Mucosa of rectum (tissue), 2 donors: ENCODE measurements at regions not wholly inside any gene's neighbourhood (a gene's known extent, or its start where the extent isn't known, plus 50 kb on each side); places are given as distances from the start of the nearest gene placed in this dataset.

Experiments
- H3K27ac ChIP-seq, 2 donors: one replicate each; pipeline ENCODE4 v1.7.0; 2013; ENCODE audit warnings: inconsistent platforms in 2 of 2, low read depth in 2 of 2, low read length in 2 of 2
- H3K27me3 ChIP-seq, 2 donors: one replicate each; pipeline ENCODE4 v1.7.0; 2013; ENCODE audit warnings: low read length in 2 of 2; ENCODE audit not compliant: control insufficient read depth in 2 of 2, insufficient read depth in 2 of 2
- H3K36me3 ChIP-seq, 2 donors: one replicate each; pipeline ENCODE4 v1.7.0; 2013; ENCODE audit warnings: low read length in 2 of 2; ENCODE audit not compliant: control insufficient read depth in 2 of 2, insufficient read depth in 2 of 2
- H3K4me1 ChIP-seq, 2 donors: one replicate each; pipeline ENCODE4 v1.7.0; 2013; ENCODE audit warnings: low read length in 2 of 2, mild to moderate bottlenecking in 1 of 2; ENCODE audit not compliant: control insufficient read depth in 2 of 2, insufficient read depth in 2 of 2
- H3K4me3 ChIP-seq, 2 donors: one replicate each; pipeline ENCODE4 v1.7.0; 2013; ENCODE audit warnings: low read length in 2 of 2
- H3K9ac ChIP-seq, 2 donors: one replicate each; pipeline ENCODE4 v1.7.0; 2013; ENCODE audit warnings: low read length in 2 of 2, low read depth in 1 of 2, mild to moderate bottlenecking in 1 of 2
- H3K9me3 ChIP-seq, 2 donors: one replicate each; pipeline ENCODE4 v1.7.0; 2013; ENCODE audit warnings: low read length in 2 of 2; ENCODE audit not compliant: control insufficient read depth in 2 of 2
- donor health status: healthy.
- donor health status: Normal muscosa, but diverticular disease.

- Histone ChIP-seq H3K9me3 (no peaks in the 10 kb centered on the region), H3K4me1 (no peaks in the 10 kb centered on the region), H3K27me3 (no peaks in the 10 kb centered on the region), H3K9ac (no peak overlapping the region), H3K4me3 (no peak overlapping the region), H3K36me3 (no peaks in the 10 kb centered on the region), H3K27ac (no peak overlapping the region)
Observed at GRCh38 chr4:32133141-32133540, 1413.0 kb downstream of the PCDH7 start.

GRCh38 chr4:32133734-32134133 lies 1413.6 kb downstream of the PCDH7 start:
- Histone ChIP-seq H3K9me3 (no peaks in the 10 kb centered on the region), H3K9ac (no peak overlapping the region), H3K4me1 (no peaks in the 10 kb centered on the region), H3K36me3 (no peaks in the 10 kb centered on the region), H3K27ac (no peak overlapping the region), H3K27me3 (no peaks in the 10 kb centered on the region), H3K4me3 (no peak overlapping the region)

DNA sequence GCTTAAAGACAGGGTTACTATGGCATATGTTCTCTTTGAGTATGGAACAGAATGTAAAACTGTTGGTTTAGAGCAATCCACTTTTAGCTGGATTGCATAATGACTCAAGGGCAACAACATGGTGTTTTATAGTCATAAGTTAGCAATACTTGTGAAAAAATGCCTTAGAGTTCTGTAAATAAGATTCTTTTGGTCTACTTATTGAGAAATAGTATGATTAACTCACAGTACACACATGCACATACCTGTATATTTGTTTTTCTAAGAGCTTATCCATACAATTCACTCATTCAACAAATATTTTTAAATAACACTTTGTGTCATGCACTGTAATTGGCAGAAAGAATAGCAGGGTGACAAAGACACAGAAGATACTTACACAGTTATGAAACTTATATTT lies 1415.5 kb downstream of the PCDH7 start:
- Histone ChIP-seq H3K9ac (no peak overlapping the region), H3K4me3 (no peak overlapping the region), H3K9me3 (no peaks in the 10 kb centered on the region), H3K36me3 (no peaks in the 10 kb centered on the region), H3K27ac (no peak overlapping the region), H3K4me1 (no peaks in the 10 kb centered on the region), H3K27me3 (no peaks in the 10 kb centered on the region)

GRCh38 chr4:32136081-32136787 lies 1416.1 kb downstream of the PCDH7 start:
- no peaks in the 10 kb centered on the region for H3K36me3 ChIP-seq
- H3K27me3 ChIP-seq, result no peaks in the 10 kb centered on the region
- H3K4me3 ChIP-seq, result no peak overlapping the region
- H3K9ac ChIP-seq, result no peak overlapping the region
- H3K27ac ChIP-seq, result no peak overlapping the region
- H3K9me3 ChIP-seq, result no peaks in the 10 kb centered on the region
- no peaks in the 10 kb centered on the region for H3K4me1 ChIP-seq

GRCh38 chr4:32140636-32141035 lies 1420.5 kb downstream of the PCDH7 start:
- Histone ChIP-seq H3K9me3 (no peaks in the 10 kb centered on the region), H3K27ac (no peak overlapping the region), H3K27me3 (no peaks in the 10 kb centered on the region), H3K4me3 (no peak overlapping the region), H3K9ac (no peak overlapping the region), H3K36me3 (no peaks in the 10 kb centered on the region), H3K4me1 (peaks cover 0 to 1% of the 10 kb centered on the region in 2 donors)

DNA sequence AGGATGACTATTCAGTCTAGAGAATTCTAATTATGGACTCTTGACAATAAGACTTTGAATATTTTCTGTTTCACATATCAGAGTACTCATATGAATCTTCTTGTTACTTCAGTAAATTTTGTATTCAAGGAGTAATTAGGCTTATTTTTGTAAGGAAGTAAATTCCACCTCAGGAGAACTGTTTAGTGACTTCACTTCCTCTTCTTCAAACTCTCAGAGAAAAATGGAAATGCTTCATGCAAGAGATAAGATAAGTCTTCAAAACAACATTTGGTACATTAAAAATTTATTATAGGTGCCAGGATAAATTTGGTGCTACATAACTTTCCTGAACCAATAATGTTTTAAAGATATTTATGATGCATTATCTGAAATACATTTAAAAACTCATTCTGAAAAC lies 1421.9 kb downstream of the PCDH7 start:
- Histone ChIP-seq H3K27ac (no peak overlapping the region), H3K4me3 (no peak overlapping the region), H3K4me1 (peaks cover 0 to 3% of the 10 kb centered on the region in 2 donors), H3K9ac (no peak overlapping the region), H3K27me3 (no peaks in the 10 kb centered on the region), H3K9me3 (no peaks in the 10 kb centered on the region), H3K36me3 (no peaks in the 10 kb centered on the region)

DNA sequence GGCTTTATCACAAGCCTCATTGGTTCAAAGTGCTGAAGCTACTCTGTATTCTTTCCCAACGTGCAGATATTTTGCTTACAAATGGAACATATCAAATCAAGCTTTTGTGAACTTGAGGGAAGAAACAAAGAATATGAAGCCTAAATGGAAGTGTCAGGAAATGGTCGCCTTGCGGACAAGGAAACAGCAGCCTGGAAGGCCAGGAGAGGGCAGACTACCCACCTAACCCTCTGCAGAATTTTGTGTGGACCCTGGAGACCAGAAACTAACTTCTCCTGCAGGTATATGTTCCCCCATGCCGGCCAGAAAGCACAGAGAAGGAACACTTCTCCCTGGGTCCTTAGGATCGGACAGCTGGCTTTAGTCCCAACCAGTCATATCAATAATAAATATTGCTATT lies 1425.8 kb downstream of the PCDH7 start:
- Histone ChIP-seq H3K36me3 (no peaks in the 10 kb centered on the region), H3K9me3 (no peaks in the 10 kb centered on the region), H3K27ac (no peak overlapping the region), H3K4me1 (peaks cover 0 to 3% of the 10 kb centered on the region in 2 donors), H3K27me3 (no peaks in the 10 kb centered on the region), H3K4me3 (no peak overlapping the region), H3K9ac (no peak overlapping the region)

GRCh38 chr4:32147446-32148085 lies 1427.4 kb downstream of the PCDH7 start:
- Histone ChIP-seq H3K27me3 (no peaks in the 10 kb centered on the region), H3K36me3 (no peaks in the 10 kb centered on the region), H3K27ac (no peak overlapping the region), H3K4me3 (peak overlapping the region in 1 of 2 donors; percentile 51), H3K4me1 (peaks cover 0 to 3% of the 10 kb centered on the region in 2 donors), H3K9ac (no peak overlapping the region), H3K9me3 (no peaks in the 10 kb centered on the region)

DNA sequence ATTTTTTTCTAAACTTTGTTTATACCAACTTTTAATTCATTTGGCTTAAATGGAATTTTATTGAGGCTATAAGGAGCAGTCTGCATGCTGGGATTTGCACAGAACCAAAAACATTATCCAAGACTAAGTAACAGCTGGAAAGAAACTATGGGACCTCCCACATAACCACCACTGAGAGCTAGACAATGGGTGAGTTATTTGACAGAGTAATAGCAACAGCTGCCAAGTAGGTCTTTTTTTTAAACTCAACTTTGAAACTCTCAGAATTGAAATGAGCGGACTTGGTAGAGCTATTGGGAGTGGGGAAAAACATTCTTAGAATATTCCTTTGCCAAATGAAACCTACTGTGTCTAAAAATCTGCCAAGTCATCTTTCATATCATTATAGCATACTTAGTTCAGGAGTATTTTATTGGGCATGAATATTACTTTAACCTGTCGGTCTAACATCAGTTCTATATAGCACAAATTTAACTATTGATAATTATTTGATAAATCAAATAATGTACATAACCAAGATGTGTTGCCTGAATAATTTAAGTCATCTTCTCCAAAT lies 1428.0 kb downstream of the PCDH7 start:
- H3K27me3 ChIP-seq, result no peaks in the 10 kb centered on the region
- no peaks in the 10 kb centered on the region for H3K36me3 ChIP-seq
- H3K9ac ChIP-seq, result no peak overlapping the region
- H3K27ac ChIP-seq, result no peak overlapping the region
- H3K9me3 ChIP-seq, result no peaks in the 10 kb centered on the region
- H3K4me1 ChIP-seq, result peaks cover 0 to 3% of the 10 kb centered on the region in 2 donors
- H3K4me3 ChIP-seq, result no peak overlapping the region

DNA sequence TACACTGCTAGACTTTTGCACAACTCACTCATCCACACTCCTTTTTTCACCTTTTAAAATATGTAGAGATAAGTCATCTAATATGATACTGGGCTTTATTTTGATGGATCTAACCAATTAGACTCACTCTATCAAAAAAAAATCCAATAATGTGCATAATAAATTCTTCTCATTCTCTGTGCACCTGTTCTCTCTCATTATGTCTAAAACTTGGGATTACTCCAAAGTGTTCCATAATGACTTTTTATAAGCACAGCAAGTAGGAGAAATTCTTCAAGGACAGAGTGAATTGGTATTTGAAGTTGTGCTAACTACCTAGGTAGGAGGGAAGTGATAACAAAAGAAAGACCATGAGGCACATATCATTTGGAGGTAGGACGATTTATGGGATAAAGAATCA lies 1438.8 kb downstream of the PCDH7 start:
- H3K4me3 ChIP-seq, result no peak overlapping the region
- H3K4me1 ChIP-seq, result no peaks in the 10 kb centered on the region
- H3K27ac ChIP-seq, result no peak overlapping the region
- no peaks in the 10 kb centered on the region for H3K36me3 ChIP-seq
- no peaks in the 10 kb centered on the region for H3K9me3 ChIP-seq
- no peak overlapping the region for H3K9ac ChIP-seq
- H3K27me3 ChIP-seq, result no peaks in the 10 kb centered on the region
